GM12865 (cell line): ENCODE measurements at regions not wholly inside any gene's neighbourhood (a gene's known extent, or its start where the extent isn't known, plus 50 kb on each side); places are given as distances from the start of the nearest gene placed in this dataset.

Experiments used
- DNase-seq: peaks from one replicate; pipeline ENCODE4 v3.0.0; 2010; ENCODE audit warnings: low read depth
- H3K4me3 ChIP-seq: 2 replicates; pipeline ENCODE4 v1.5.1; 2011; ENCODE audit warnings: mild to moderate bottlenecking, low read depth, low read length, control low read depth
- CTCF ChIP-seq: IDR thresholded peaks from 2 replicates; pipeline ENCODE4 v1.5.1; 2011; ENCODE audit warnings: low read length, control low read depth, low read depth, inconsistent platforms; ENCODE audit not compliant: insufficient read depth; ENCODE audit errors: missing control alignments

DNA sequence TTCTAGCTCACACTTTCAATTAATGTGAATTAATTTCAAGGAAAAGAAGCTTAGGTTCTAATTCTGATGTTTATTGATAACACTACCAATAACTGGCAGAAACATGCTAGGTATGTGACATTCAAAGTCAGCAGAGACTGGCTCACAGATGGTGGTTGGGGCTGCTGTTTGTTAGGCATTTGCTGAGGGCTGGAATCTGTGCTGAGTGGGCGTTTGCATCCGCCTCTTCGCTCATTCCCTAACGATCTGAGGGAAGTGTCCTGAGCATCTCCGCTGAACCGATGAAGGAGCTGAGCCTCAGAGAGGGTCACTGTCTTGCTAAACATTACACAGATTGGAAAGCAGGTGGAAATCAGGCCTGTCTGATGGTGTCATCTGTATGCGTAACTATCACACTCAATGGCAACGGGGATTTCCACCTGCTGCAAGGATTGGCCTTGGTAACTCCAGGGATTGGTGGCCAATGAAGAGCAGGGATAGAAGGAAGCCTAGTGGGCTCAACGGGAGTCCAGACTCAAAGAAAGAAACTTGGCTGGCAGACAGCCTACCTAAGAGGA is 338.9 kb downstream of the TEX29 start:
- H3K4me3 ChIP-seq, result no peak overlapping the region
- no peak for DNase-seq
- no peak for TF ChIP-seq CTCF

GRCh38 chr13:111659842-111660241 is 339.4 kb downstream of the TEX29 start:
- no peak for DNase-seq
- TF ChIP-seq CTCF, result no peak
- no peak overlapping the region for H3K4me3 ChIP-seq

GRCh38 chr13:111661052-111661451 is 340.6 kb downstream of the TEX29 start:
- TF ChIP-seq CTCF, result no peak
- no peak for DNase-seq
- H3K4me3 ChIP-seq, result no peak overlapping the region

GRCh38 chr13:111661776-111662175 is 341.3 kb downstream of the TEX29 start:
- TF ChIP-seq CTCF, result no peak
- H3K4me3 ChIP-seq, result no peak overlapping the region
- DNase-seq, result no peak

DNA sequence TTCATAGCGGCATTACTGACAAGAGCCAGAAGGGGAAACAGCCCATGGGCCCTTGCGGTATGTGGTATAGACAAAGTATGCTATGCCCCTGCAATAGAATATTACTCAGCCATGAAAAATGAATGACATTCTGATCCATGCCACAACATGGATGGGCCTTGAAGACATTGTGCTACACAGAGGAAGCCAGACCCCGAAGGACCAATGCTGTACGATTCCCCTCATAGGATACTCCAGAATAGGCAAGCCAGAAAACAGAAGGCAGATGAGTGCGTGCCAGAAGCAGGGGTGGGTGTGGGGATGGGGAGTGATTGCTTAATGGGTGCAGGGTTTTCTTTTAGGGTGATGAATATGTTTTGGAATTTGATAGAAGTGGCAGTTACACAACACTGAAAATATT is 342.0 kb downstream of the TEX29 start:
- TF ChIP-seq CTCF, result no peak
- no peak overlapping the region for H3K4me3 ChIP-seq
- DNase-seq, result no peak

DNA sequence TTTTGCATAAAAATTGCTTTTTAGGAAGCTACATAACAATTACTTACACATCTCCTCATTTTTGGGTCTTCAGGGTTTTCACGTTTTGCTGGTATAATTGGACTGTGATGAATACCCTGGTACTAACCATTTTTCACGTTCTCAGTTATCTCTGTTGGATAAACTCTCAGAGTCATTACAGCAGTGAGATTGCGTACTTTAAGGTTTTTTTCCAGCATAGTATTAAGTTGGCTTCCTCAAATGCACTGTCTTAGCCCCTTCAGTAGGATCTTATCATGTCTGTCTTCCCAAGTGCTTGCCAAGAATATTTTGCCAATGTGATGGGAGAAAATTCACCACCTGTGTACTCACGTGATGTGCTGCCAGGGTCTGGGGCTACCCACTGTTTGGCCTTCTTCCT is 342.5 kb downstream of the TEX29 start:
- no peak for DNase-seq
- TF ChIP-seq CTCF, result no peak
- no peak overlapping the region for H3K4me3 ChIP-seq

DNA sequence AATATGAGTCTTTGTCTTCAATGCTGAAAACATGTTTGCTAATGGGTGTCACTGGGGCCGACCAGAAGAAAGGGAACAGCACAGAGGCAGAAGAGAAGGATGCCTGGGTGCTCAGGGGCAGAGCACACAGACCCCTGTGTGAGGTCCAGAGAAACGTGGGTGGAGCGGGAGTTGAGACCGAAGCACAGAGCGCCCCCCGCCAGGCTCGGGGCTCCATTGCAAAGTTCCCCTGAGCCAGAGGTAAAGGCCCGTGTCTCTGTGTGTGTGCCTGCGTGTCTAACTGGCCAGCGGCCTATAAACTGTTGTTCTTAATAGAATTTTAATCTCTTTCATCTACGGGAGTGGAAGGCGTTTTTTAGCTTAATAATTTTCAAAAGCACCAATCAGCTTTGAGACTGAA is 343.1 kb downstream of the TEX29 start:
- TF ChIP-seq CTCF, result no peak
- H3K4me3 ChIP-seq, result no peak overlapping the region
- no peak for DNase-seq
